Spleen (tissue), 11 donors: ENCODE measurements at regions not wholly inside any gene's neighbourhood (a gene's known extent, or its start where the extent isn't known, plus 50 kb on each side); places are given as distances from the start of the nearest gene placed in this dataset.
"Not testable (repeated sequence)": the region's sequence is repeated elsewhere in the genome, so short reads cannot be mapped to it uniquely, and the experiment has no call there.

Experiments used
- DNase-seq: peaks from one replicate; pipeline ENCODE4 v3.0.0-alpha.2; 2020
- H3K27ac ChIP-seq, 8 donors: fragments of 200-600 bp; sonication (generic) in 7 of 8; 1 replicate in 4 of 8; 2 replicates in 4 of 8; pipeline versions ENCODE4 v1.5.0 to v1.8.0; 2016 to 2021; ENCODE audit warnings: inconsistent platforms in 4 of 8, mild to moderate bottlenecking in 4 of 8, moderate library complexity in 1 of 8
- H3K27me3 ChIP-seq, 7 donors: fragments of 200-600 bp; sonication (generic) in 6 of 7; replicated peaks in 1 of 7; 1 replicate in 4 of 7; 2 replicates in 3 of 7; pipeline versions ENCODE4 v1.5.0 to v1.8.0; 2016 to 2021; ENCODE audit warnings: inconsistent platforms in 3 of 7, mild to moderate bottlenecking in 1 of 7
- H3K36me3 ChIP-seq, 6 donors: fragments of 200-600 bp; sonication (generic) in 5 of 6; 1 replicate in 4 of 6; 2 replicates in 2 of 6; pipeline versions ENCODE4 v1.5.0 to v1.8.0; 2016 to 2021; ENCODE audit warnings: inconsistent platforms in 2 of 6
- H3K4me1 ChIP-seq, 6 donors: fragments of 200-600 bp; sonication (generic) in 5 of 6; 1 replicate in 3 of 6; 2 replicates in 3 of 6; pipeline versions ENCODE4 v1.5.0 to v1.8.0; 2016 to 2021; ENCODE audit warnings: inconsistent platforms in 3 of 6
- H3K4me3 ChIP-seq, 8 donors: fragments of 200-600 bp; sonication (generic) in 7 of 8; 1 replicate in 4 of 8; 2 replicates in 4 of 8; pipeline versions ENCODE4 v1.5.0 to v1.8.0; 2016 to 2021; ENCODE audit warnings: inconsistent platforms in 4 of 8, mild to moderate bottlenecking in 4 of 8, moderate library complexity in 2 of 8
- H3K9me3 ChIP-seq, 8 donors: fragments of 200-600 bp; sonication (generic) in 7 of 8; 1 replicate in 4 of 8; 2 replicates in 4 of 8; pipeline versions ENCODE4 v1.5.0 to v1.8.0; 2016 to 2021; ENCODE audit warnings: inconsistent platforms in 4 of 8
- CTCF ChIP-seq, 11 experiments: fragments of 200-600 bp in 7 of 11; fragments of 450-650 bp in 4 of 11; sonication (generic) in 4 of 11; IDR thresholded peaks in 8 of 11; conservative IDR thresholded peaks in 3 of 11; 1 replicate in 7 of 11; 2 replicates in 4 of 11; pipeline versions ENCODE4 v1.4.0 to v1.8.0; 2016 to 2021; ENCODE audit warnings: antibody characterized with exemption in 11 of 11, inconsistent platforms in 4 of 11, mild to moderate bottlenecking in 1 of 11
- POLR2AphosphoS5 ChIP-seq, 3 donors: sonication (generic); formaldehyde crosslinking; IDR thresholded peaks; one replicate each; pipeline ENCODE4 v1.5.1; 2017; ENCODE audit warnings: antibody characterized with exemption in 3 of 3
- WGBS, 5 donors: extraction: QIAGEN DNeasy Blood & Tissue Kit in 3 of 5; methylation state at CpG; one replicate each; pipeline versions ENCODE4 v1.1.5 to v1.1.7; 2013 to 2018; 5-methylcytosine and 5-hydroxymethylcytosine counted together
- intact Hi-C: fragments of 100-400 bp; cut with DNase I; formaldehyde crosslinking; loops from one replicate; pipeline ENCODE4 v1.15.0; 2023; ENCODE audit warnings: low total_unique reads
- donor health status: healthy with polysubstance abuse.
- donor health status: DM: no; HTN: no; CAD: no; lungs with moderate emphysema.
- donor health status: DM: no; HTN: no; CAD: no.
- donor health status: Bipolar disorder and iron deficiency.
- donor health status: healthy.
- donor health status: DM: no; HTN: no; CAD: no.
- donor health status: DM: yes; HTN: yes; CAD: no.

DNA sequence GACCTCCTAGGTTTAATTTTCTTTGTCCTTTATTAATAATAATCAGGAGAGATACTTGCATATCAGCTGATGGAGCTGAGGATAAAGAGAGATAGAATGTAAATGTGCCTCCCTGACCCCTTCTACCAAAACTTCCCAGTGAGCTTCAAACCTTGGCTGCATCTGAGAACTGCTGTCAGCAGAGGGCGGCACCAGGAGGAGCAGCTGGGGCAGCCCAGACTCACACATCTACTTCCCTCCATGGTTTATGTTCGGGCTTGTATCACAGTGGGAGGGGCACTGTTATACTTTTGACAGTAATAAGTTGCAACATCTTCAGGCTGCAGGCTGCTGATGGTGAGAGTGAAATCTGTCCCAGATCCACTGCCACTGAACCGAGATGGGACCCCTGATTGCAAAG lies 521.7 kb downstream of the RPIA start:
- H3K4me3 ChIP-seq, DNase-seq, intact Hi-C loops, H3K4me1 ChIP-seq, H3K36me3 ChIP-seq, H3K27me3 ChIP-seq, H3K27ac ChIP-seq, H3K9me3 ChIP-seq: not testable (repeated sequence)
- WGBS, 5 donors, result 4 to 50% (median 7%) methylated on average over 1 to 3 of the region's 3 CpGs
- peak in 2 of 11 experiments; percentile 26 to 27 for TF ChIP-seq CTCF (IDR thresholded peaks at IDR 0.05 in 8 of 11, conservative IDR thresholded peaks at IDR 0.05 in 3 of 11)

- H3K4me1 ChIP-seq, H3K9me3 ChIP-seq, H3K4me3 ChIP-seq, H3K36me3 ChIP-seq, H3K27me3 ChIP-seq, intact Hi-C loops, H3K27ac ChIP-seq, DNase-seq: not testable (repeated sequence)
- peak in 1 of 3 donors; percentile 39 for TF ChIP-seq POLR2AphosphoS5 (IDR thresholded peaks at IDR 0.05)
- WGBS, 5 donors, result 29 to 49% (median 37%) methylated on average over 1 of the region's 1 CpG; no CpG with 5 or more reads in 1 of the 5 donors
These were observed 522.3 kb downstream of the RPIA start for GRCh38 chr2:89213811-89214210.

DNA sequence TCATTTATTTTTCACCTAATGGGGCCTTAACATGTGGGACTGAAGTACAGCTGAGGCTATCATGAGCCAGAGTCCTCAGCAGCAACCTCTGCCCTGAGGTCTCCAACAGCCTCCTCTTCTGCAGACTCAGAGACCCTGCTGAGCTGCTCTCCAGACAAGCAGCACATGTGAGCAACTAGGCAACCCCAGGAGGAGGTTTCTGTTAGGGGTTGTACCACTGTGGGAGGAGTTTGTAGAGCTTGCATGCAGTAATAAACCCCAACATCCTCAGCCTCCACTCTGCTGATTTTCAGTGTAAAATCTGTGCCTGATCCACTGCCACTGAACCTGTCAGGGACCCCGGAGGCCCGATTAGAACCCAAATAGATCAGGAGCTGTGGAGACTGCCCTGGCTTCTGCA lies 530.0 kb downstream of the RPIA start:
- no CpG with 5 or more reads among the region's 2 CpGs for WGBS, 5 donors
- DNase-seq, H3K4me3 ChIP-seq, H3K27ac ChIP-seq, H3K4me1 ChIP-seq, H3K9me3 ChIP-seq, H3K36me3 ChIP-seq, intact Hi-C loops, H3K27me3 ChIP-seq: not testable (repeated sequence)

GRCh38 chr2:89222063-89222732 lies 530.7 kb downstream of the RPIA start:
- 48 to 74% (median 66%) methylated on average over 1 to 2 of the region's 2 CpGs for WGBS, 5 donors

DNA sequence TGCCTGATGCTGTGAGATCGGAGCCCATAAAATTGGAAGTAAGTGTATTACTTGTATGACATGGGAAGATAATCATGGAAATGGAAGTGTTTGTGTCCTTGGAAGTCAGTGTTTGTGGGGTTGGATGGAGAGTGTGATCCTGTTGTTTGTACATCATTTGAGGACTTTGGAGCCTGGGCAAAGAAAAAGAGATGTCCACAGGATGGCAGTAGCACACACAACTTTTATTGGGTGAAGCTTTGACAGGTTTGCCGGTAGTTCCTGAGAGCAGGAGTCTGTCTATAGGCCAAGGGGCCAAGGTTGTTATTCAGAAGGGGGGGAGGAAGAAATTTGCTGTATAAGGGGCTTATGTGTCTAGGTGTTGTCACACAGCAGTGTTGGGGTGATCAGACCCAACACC lies 533.3 kb downstream of the RPIA start:
- H3K36me3 ChIP-seq, H3K9me3 ChIP-seq, H3K27me3 ChIP-seq, H3K4me3 ChIP-seq, intact Hi-C loops, H3K4me1 ChIP-seq, DNase-seq, H3K27ac ChIP-seq: not testable (repeated sequence)
- WGBS, 5 donors, result 68 to 92% (median 82%) methylated on average over 2 of the region's 2 CpGs

More at GRCh38 chr2:89222063-89222732, 530.7 kb downstream of the RPIA start:
- H3K27me3 ChIP-seq, H3K27ac ChIP-seq, intact Hi-C loops, DNase-seq, H3K36me3 ChIP-seq, H3K9me3 ChIP-seq, H3K4me3 ChIP-seq, H3K4me1 ChIP-seq: not testable (repeated sequence)

DNA sequence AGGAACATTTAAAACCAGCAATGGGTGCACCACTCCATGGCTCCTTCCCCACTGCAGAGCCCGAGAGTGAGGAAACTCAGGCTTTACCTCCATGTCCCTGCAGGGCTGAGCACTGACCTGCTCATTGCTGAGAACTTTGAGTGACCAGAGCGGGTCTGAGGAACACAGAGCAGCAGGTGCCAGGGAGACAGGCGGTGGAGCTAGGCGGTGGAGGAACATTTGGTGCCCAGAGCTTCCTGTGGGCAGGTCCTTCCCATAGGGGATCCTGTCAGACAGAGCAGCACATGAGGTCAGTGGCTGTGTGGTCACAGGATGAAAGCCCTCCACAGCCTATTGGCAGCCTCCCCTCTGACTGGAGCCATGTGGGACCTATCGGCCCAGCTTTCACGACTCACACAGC lies 538.5 kb downstream of the RPIA start:
- H3K4me3 ChIP-seq, H3K27me3 ChIP-seq, intact Hi-C loops, H3K36me3 ChIP-seq, H3K4me1 ChIP-seq, H3K9me3 ChIP-seq, H3K27ac ChIP-seq: not testable (repeated sequence)
- 79 to 91% (median 83%) methylated on average over 4 of the region's 6 CpGs; no CpG with 5 or more reads in 2 of the 5 donors for WGBS, 5 donors
- peak; percentile 53 for DNase-seq

DNA sequence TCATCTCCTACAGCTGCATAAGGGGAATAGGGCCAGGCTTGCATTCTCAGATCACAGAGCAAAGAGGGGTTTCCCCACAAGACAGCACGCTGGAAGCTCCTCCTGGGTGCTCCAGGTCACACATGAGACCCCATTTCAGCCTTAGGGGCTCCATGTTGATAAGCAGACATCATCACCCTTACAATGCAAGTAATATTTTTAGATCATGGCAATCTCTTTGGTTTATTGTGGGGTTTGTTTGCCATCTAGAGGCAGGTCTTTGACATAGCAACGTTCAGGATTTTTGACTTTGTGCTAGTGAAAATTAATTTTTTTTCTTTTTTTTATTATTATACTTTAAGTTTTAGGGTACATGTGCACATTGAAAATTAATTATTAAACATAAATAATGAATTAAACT lies 539.8 kb downstream of the RPIA start:
- intact Hi-C loops, H3K36me3 ChIP-seq, H3K4me1 ChIP-seq, H3K9me3 ChIP-seq, DNase-seq, H3K4me3 ChIP-seq, H3K27ac ChIP-seq, H3K27me3 ChIP-seq: not testable (repeated sequence)
- 0% methylated on average over 1 of the region's 2 CpGs for WGBS, 5 donors

GRCh38 chr2:89233931-89234330 lies 542.5 kb downstream of the RPIA start:
- H3K4me1 ChIP-seq, intact Hi-C loops, H3K27me3 ChIP-seq, H3K9me3 ChIP-seq, H3K36me3 ChIP-seq, H3K27ac ChIP-seq: not testable (repeated sequence)
- WGBS, 5 donors, result 68 to 78% (median 72%) methylated on average over 3 of the region's 4 CpGs; no CpG with 5 or more reads in 1 of the 5 donors
- DNase-seq, result peak; percentile 39
- peak overlapping the region in 1 of 8 donors; percentile 7 for H3K4me3 ChIP-seq

- peak; percentile 39 for DNase-seq
- H3K9me3 ChIP-seq, H3K4me3 ChIP-seq, H3K36me3 ChIP-seq, H3K27me3 ChIP-seq, intact Hi-C loops, H3K4me1 ChIP-seq, H3K27ac ChIP-seq: not testable (repeated sequence)
- 33 to 63% (median 40%) methylated on average over 1 of the region's 3 CpGs for WGBS, 5 donors
These were observed 543.5 kb downstream of the RPIA start for GRCh38 chr2:89234818-89235466.

- intact Hi-C loops, H3K9me3 ChIP-seq, H3K36me3 ChIP-seq, H3K27ac ChIP-seq, H3K27me3 ChIP-seq, H3K4me1 ChIP-seq, H3K4me3 ChIP-seq, DNase-seq: not testable (repeated sequence)
- no CpG with 5 or more reads among the region's 6 CpGs for WGBS, 5 donors
These were observed 545.5 kb downstream of the RPIA start for GRCh38 chr2:89236832-89237450.
